GM18907 (cell line): ENCODE measurements at regions not wholly inside any gene's neighbourhood (a gene's known extent, or its start where the extent isn't known, plus 50 kb on each side); places are given as distances from the start of the nearest gene placed in this dataset.

Experiments used
- ATAC-seq: cut with Tn5 transposase; IDR thresholded peaks from one replicate; pipeline ENCODE4 v1.9.1; 2021; ENCODE audit warnings: mild to moderate bottlenecking, moderate library complexity; ENCODE audit not compliant: unreplicated experiment

DNA sequence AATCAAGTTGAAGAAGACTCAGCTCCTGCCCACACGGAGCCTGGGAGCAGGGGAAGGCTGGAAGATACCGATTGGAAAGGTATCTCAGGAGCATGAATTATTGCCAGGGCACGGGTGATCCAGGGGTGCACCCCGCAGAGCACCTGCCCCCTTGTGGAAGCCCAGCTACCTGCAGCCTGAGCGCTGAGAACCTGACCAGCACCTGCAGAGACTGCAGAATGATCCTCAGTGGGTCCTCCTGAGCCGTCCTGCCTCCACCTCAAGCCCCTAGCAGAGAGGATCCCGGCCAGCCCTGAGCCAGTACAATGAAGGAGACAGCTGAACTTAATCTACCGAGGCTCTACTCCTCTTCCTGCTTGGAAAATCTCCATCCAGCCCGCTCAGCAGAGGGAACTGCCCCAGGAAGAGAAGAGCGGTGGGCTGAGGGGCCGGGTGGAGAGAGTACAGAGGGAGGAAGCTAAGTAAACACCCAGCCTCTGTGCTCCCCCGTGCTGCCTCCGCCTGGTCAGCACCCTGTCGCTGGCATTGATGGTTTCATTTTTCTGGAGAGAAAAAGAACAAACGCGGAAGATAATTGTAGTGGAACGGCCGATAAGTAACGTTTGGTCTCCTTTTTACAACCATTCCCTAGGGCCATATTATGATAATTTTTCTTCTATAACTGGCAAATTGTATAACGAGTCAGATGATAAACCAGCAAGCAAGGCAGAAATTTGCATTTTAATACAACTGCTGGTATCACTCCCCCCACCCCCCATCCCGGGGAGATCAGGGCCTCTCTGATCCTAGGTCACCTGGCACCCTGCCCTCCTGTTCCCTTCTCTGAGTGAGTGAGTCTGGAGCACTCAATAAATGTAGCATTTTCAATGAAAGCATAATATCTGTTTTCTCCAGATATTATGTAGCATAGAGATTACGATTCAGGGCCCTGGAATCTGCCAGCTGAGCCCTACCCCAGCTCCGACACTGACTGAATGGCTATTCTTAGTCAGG is 204.5 kb upstream of the RPL38 start:
- ATAC-seq = no peak

DNA sequence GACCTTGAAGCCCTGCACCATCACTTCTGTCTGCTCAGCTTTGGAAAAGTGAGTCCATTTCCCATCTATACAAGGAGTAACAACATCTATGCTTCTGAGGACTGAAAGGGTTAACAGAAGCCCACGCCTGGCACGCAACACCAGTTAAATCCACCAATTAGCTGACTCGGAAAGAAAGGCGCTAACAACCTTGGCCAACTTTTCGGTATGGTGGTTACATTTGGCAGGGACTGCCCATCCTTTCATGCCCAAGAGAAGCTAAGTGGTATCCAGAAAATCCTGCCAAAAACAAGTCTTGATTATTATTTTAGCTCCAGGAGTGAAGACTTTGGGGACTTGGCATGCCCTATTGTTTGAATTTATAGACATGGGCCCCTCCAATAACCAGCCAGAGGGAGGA is 202.3 kb upstream of the RPL38 start:
- no peak for ATAC-seq

DNA sequence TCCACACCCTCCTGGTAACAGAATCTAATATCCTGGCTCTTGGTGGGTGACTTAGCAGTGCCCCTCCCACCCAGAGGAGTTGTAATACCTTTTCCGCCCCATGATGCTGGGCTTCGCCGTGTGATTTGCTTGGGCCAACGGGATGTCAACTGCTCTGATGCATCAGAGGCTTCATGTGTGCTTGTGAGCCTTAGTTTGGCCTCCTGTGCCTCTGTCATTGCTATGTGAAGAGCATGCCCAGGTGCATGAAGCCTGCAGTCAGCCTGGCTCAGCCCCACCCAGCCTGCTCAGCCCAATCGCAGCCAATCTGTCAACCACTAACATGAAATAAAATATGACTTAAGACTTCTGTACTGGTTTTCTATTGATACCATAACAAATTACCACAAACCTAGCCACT is 201.2 kb upstream of the RPL38 start:
- ATAC-seq = no peak

DNA sequence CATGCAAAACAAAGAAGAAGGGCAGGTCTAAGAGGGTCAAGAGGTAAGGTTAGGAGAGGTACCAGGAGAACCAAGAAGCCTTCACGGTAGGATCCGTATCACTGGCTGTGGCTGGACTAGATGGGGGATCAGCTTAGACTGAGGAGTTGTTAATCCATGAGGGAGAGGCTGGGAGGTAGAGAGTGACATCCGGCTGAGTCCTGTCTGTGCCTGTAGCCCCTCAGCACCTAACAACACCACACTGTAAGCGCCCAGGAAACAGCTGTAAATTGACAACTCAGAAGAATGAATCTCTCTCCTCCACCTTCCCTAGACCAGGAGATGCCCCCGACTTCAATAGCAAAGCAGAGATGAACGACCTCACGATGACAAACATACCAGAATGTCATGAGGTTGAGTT is 199.4 kb upstream of the RPL38 start:
- ATAC-seq = no peak

DNA sequence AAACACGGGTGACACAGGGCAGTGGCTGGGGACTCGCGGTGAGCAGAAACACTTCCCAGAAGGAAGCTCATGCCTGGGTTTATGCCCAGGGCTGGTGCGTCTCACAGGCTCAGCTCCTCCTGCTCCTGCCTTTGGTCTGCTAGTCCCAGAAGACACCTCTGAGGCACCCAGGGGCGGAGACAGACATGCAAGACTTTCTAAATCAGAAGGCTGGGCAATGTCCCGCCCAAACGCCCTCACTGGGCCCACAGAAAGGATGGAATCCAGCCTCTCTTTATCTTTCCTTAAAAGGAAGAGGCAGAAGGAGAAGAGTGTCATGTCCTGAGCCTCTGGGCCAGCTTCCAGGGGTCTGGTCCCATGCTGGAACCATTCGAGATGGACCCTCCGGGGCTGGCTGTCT is 197.7 kb upstream of the RPL38 start:
- ATAC-seq = no peak

DNA sequence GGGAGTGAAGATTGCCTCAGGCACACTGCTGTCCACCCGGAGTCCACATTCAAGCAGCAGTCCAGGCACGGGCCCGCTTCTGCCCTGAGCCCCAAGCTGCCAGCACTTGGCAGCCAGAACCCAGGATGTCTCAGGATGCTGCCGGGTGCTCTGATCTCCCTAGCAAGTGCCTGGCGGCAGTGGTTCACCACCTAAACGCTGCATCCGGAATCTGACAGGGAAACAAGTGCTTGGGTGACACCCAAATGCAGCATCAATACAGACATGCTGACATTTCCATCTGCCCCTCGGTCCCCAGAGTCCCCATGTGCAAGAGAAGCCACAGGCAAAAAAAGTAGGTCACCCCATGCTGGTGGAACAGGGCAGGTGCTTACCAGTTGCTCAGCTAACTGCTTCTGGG is 197.1 kb upstream of the RPL38 start:
- no peak for ATAC-seq

DNA sequence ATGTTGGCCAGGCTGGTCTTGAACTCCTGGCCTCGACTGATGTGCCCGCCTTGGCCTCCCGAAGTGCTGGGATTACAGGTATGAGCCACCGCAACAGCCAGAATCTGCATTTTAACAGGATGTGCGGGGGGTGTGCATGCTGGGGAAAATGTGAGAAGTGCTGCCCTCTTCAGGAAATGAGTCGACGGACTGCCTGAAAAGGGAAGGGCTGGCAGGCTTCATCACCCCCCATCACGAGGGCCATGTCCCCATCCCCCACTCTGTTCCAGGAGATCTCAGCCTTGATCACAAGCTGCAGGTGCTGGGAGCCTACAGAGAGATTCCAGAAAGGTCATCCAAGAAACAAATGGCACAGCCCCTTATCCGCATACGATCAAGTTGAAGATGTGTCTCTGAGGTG is 195.3 kb upstream of the RPL38 start:
- no peak for ATAC-seq

DNA sequence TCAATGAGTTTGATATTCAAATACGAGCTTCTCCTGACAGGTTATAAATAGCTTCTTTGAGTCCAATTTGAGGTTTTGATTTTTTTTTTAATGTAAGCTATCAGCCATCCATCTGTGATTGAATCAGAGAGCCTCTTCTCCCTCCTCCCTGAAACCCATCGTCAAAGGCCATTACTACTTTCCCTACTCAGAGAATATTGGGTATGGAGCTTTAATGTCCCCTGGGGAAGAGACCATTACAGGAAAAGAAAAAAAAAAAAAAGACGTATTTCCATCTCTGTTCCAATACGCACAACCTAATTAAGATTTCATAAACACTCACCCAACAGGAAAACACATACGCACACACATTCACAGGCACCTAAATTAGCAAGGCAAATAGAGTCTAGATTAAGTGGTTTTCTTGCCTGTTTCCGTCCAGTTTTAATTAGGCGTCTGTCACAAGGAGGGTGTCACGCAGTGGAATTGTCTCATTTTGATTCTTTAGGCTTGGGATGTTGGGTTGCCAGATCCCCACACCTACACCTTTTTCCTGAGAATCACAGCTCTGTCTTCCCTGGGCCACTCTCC is 194.3 kb upstream of the RPL38 start:
- no peak for ATAC-seq

DNA sequence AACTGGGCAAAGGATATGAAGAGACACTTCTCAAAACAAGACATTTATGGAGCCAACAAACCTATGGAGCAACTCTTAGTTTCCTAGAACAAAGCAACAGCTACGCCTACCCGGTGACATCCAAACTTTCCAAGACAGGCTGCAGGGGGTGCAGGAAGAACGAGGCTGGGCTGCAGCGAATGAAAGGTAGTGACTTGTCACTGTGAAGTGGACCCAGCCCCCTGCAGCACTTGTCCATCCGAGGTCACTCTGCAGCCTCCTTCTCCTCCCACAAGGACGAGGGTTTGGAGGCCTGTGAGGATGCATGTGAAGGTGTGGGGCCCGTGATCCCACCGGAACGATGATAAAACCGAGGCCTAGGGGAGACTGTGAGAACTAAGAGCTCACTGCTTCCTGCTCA is 192.6 kb upstream of the RPL38 start:
- ATAC-seq = no peak

DNA sequence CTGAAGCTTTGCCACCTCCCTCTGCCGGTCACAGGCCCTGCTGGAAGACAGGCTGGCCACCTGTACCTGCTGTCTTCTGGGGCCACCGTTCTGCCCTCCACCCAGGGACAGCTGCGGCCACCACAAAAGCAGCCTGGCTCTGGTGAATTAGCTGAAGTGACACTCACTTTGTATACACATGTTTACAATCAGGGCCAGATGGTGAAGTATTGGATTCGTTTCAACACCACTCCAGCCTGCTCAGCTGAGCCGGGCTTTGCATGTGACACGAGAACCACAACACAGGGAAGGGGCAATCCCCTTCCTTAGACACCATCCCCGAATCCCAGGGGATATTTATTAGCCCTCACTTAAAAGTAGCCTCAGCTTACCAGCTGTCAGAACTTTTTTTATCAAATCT is 191.5 kb upstream of the RPL38 start:
- ATAC-seq = no peak

DNA sequence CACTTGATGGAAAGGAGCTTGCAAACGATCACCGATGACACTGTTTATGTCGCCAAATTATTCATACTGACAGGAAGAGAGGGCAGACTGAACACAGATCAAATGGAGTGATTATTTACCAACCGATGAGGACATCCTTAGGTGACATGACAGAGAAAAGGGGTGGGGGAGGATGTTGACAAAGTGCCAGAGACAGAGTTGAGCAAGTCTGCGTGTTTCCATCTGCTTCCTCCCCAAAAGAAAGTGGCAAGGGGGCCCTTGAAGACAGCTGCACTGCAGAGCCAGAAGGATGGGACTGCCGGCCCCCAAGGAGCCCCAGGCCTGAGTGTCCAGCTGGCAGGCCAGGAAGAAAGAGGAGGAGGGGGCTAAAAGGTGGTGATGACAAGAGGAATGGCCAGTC is 191.0 kb upstream of the RPL38 start:
- no peak for ATAC-seq

DNA sequence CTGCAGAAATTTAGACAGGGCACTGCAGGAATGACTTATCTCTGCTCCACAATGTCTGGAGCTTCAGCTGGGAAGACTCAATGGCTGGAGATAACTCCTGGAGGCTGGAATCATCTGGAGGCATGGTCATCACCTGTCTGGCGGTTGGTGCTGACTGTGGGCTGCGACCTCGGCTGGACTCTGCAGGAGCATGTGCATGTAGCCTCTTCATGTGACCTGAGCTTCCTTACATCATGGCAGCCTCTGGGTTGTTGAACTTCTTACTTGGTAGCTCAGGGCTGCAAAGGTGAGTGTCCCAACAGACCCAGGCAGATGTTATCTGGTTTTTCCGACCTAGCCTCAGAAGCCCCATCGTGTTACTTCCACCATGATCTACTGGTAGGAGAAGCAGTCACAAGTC is 188.2 kb upstream of the RPL38 start:
- ATAC-seq = no peak

DNA sequence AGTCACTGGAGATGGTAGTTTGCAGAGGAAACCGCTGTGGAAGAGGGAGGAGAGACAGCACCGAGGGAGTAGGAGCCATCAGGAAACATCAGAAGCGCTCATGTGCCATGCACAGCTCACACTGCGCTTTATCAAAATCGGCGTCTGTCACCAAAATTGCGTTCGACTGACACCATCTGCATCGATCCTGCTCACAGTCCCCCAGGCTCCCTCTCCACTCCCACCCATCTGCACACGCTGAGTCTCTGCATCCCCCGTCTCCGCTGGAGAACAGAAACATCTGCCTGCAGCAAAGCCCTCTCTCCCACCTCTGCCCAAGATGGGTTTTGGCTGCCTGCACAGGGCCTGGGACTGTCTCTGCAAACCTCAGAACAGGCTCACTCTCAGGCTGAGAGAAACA is 187.5 kb upstream of the RPL38 start:
- no peak for ATAC-seq

DNA sequence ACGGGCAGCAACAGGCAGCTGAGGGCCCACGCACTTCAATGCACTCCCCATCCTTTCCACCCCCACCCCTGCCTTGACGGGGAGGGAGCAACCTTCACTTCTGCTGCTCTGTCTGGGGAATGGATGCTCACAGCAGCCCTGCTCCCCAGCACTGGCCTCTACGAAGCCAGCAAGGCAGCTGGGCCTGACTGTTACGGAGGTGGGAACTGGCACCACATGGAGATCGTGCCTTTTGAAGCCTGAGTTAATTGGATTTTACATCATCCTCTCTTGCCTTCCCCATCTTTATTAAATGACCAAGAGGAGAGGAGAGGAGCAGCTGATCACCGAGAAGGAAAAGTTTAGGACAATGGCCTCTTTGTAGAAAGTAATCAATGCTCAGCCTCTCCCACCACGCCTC is 187.0 kb upstream of the RPL38 start:
- ATAC-seq = no peak

DNA sequence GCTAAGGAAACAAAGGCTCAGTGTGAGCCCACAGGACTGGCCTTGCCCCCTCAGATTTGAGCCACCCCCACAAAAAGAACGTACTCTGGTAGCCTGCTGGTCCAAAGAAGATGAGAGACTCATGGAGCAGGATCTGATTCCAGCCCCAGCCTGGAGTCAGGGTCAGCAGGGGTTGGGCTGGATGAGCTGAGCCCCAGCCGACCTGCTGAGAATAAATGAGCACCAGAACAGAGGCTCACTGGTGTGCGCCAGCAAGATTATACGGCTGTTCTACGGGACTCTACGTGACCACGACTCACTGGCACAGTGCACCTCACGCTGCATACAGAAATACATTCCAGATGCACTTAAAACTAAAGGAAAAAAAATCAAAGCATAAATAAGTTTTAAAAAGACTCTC is 186.0 kb upstream of the RPL38 start:
- ATAC-seq = no peak

DNA sequence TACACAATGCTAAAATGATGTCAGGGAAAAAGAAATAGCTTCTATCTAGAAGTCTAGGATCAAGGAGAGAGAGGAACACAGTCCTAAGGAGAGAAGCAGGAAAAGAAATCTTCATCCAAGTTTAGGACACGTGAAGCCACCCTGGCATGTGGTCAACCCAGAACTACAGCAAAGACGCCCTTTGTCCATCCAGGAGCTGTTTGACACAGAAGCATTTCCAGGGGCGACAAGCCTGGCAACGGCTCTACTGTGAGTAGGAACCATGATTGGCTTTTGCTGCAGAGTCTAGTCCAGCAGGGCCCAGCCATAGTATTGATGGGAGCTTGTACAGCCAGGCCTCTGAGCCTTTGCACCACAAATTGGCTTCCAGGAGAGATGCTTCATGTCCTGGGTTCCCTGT is 185.4 kb upstream of the RPL38 start:
- ATAC-seq = no peak

DNA sequence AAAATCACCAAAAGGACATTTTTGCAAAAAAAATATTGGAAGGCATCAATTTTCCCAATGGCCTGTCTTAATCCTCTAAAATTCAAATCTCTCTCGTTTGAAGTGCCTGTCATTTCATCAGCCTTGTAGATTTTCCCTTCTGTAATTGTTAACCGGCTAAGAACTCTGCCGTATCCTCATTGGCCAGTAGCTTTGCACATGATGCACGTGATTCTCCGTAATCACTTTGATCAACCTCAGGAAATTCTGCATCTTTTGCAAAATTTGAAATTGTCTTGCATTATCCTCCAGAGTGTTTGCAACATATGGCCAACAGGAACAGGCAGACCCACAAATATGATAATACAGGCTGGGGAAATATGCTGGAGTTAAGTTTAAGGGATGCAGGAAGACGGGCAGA is 184.2 kb upstream of the RPL38 start:
- no peak for ATAC-seq

DNA sequence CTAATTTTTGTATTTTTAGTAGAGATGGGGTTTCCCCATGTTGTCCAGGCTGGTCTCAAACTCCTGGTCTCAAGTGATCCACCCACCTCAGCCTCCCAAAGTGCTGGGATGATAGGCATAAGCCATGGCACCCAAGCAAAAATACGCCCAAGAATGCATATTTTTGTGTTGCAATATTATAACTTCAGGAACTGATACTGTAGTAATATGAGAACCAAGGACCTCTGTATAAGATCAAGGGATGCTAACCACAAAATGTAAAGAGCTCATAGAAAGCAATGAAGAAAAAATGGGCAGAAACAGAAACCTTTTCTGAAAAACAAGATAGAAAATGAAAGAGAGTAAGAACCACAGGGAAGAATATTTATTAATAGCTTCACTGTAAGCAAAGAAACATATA is 183.6 kb upstream of the RPL38 start:
- no peak for ATAC-seq

DNA sequence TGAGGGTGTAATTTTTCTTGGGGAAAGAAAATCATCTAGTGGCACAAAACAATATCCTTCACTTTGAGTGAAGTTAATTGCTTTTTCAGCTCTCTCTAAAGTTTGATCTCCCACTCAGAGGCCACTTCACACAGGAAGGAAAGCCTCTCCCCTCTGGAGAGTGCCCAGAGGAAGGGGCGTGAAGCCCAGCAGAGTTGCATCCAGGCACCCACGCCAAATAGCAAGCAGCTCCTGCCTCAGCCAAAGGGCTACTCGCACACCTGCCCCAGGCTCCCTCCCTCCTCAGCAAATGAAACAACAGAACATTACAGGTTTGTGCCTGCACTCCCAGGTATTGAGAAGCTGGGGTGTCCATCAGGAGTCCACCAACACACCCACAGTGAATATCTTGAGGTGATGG is 183.0 kb upstream of the RPL38 start:
- ATAC-seq = no peak

DNA sequence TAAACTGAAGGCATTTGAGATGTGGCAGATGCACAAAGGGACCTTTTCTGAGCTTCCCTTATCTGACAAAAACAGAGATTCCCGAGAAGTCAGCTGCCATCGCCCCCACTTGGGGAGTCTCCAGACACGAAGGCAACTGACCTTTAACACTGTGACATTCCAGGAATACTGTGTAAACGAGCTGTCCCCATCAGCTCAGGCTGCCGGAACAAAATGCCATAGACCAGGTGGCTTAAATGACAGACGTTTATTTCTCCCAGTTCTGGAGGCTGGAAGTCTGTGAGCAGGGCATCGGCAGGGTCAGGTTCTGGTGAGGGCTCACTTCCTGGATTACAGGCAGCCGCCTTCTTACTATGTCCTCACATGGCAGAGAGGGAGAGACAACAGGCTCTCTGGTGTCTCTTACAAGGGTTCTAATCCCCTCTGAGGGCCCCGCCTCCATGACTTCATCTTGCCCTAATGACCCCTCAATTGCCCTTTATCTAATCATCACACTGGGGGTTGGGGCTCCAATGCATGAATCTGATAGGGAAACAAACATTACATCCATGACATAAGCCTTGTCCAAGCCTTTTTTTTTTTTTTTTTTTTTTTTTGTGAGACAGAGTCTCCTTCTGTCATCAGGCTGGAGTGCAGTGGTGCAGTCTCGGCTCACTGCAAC is 178.5 kb upstream of the RPL38 start:
- no peak for ATAC-seq

DNA sequence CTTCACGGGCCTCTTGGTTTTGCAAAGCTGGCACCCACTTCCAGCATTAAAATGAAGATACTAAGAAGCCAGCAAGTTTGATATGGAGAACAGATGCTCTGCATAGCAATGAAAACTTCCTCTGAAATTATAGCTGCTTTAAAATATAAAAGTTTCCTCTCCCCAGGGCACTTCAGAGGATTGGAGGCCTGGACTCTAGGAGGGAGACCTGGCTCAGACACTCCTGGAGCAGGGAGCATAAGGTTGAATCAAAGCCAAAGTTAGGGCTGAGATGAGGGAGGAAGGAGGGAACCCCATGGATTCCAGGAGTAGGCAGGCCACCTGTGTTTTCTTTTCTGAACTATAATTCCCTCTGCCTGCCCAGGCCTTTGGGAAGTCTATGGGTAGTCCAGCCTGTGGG is 176.0 kb upstream of the RPL38 start:
- no peak for ATAC-seq
